ENCODE measurements at regions not wholly inside any gene's neighbourhood (a gene's known extent, or its start where the extent isn't known, plus 50 kb on each side); places are given as distances from the start of the nearest gene placed in this dataset.
"Not testable (repeated sequence)": the region's sequence is repeated elsewhere in the genome, so short reads cannot be mapped to it uniquely, and the experiment has no call there.

DNA sequence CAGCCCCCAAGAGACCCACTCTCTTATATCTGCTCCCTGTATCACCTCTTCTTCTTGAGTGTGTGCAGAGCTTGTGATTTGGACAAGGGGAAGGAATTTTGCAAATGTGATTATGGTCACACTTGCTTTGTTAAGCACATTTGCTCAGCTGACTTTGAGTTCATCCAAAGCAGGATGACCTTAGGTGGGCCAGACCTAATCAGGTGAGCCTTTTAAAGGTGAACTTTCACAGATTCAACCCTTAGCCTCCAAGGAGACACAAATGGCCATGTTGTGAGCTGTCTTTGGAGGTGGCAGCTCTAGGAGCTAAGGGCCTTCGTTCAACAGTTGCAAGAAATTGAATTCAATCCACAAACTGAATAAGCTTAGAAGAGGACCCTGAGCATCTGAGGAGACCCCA lies 147.8 kb downstream of the DEFB131A start:
- TF ChIP-seq TAF1 (IDR thresholded peaks at IDR 0.05; ENCODE audit: borderline replicate concordance, low read depth, low read length) (no peak), POLR2AphosphoS5 (IDR thresholded peaks at IDR 0.05; ENCODE audit: low read depth, low read length) (no peak), POLR2A (IDR thresholded peaks at IDR 0.05; ENCODE audit: low read depth, low read length) (no peak)
- no peak for DNase-seq (ENCODE audit: insufficient read length)
- FAIRE-seq = no peak

DNA sequence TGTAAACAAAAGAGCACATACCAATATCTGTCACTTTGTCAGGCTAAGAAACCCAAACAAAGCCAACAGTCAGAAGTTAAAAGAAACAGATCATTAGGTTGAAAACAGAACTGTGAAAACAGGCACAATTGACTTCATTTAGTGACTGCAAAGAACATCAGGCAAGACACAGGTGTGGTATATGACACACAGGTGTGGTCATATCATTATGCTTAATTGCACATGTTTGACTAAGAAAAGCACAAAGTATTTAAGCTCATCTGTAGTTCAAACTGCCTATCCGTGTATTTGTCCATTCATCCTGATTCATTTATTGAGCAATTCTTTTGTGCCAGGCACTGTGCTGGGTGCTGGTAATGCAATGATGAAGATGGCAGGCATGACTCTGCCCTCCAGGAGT lies 150.7 kb downstream of the DEFB131A start:
- DNase-seq (ENCODE audit: insufficient read length) = no peak
- no peak for FAIRE-seq
- TF ChIP-seq POLR2A (IDR thresholded peaks at IDR 0.05; ENCODE audit: low read depth, low read length) (no peak), TAF1 (IDR thresholded peaks at IDR 0.05; ENCODE audit: borderline replicate concordance, low read depth, low read length) (no peak), POLR2AphosphoS5 (IDR thresholded peaks at IDR 0.05; ENCODE audit: low read depth, low read length) (no peak)

DNA sequence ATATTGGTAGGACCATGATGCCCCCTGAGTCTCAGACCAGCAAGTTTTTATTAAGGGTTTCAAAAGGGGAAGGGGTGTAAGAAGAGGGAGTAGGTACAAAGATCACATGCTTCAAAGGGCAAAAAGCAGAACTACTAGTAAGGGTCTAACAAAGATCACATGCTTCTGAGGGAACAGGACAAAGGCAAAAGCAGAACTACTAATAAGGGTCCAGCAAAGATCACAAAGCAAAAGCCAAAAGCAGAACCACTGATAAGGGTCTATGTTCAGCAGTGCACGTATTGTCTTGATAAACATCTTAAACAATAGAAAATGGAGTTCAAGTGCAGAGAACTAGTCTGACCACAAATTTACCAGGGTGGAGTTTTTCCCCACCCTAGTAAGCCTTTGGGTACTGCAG lies 151.3 kb downstream of the DEFB131A start:
- DNase-seq (ENCODE audit: insufficient read length); FAIRE-seq: not testable (repeated sequence)

DNA sequence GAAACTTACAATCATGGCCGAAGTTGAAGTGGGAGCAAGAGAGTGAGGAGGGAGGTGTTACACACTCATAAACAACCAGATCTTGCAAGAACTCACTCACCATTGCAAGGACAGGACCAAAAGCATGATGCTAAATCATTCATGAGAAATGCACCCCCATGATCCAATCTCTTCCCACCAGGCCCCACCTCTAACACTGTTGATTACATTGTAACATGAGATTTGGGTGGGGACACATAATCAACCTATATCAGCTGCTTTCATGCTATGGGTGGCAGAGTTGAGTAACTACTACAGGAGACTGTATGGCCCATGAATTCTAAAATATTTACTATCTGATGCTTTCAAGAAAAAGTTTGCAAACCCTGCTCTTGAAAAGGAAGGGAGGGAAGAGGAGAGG lies 155.1 kb downstream of the DEFB131A start:
- no peak for TF ChIP-seq POLR2A (IDR thresholded peaks at IDR 0.05; ENCODE audit: low read depth, low read length)
- TF ChIP-seq TAF1 (IDR thresholded peaks at IDR 0.05; ENCODE audit: borderline replicate concordance, low read depth, low read length) = no peak
- no peak for TF ChIP-seq POLR2AphosphoS5 (IDR thresholded peaks at IDR 0.05; ENCODE audit: low read depth, low read length)
- FAIRE-seq (no peak), DNase-seq (ENCODE audit: insufficient read length) (no peak)

DNA sequence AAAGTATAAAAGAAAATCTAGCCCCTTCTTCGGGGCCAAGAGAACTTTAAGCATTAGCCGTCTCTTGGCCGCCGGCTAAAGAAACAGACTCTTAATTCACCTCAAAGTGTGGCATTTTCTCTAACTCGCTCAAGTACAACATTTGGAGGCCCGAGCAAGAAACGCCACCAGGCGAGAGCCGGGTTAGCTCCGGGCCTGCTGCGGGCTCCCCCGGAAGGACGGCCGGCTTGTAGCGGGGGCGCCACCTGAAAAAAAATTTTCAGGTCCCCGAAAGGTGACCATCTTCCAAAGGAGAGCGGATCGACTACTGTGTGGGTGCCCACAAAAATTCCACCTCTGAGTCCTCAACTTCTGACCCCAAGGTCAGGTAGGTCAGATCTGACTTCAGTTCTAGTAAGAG lies 156.0 kb downstream of the DEFB131A start:
- FAIRE-seq (no peak), DNase-seq (ENCODE audit: insufficient read length) (no peak)
- TF ChIP-seq TAF1 (IDR thresholded peaks at IDR 0.05; ENCODE audit: borderline replicate concordance, low read depth, low read length) (no peak), POLR2A (IDR thresholded peaks at IDR 0.05; ENCODE audit: low read depth, low read length) (no peak), POLR2AphosphoS5 (IDR thresholded peaks at IDR 0.05; ENCODE audit: low read depth, low read length) (no peak)

DNA sequence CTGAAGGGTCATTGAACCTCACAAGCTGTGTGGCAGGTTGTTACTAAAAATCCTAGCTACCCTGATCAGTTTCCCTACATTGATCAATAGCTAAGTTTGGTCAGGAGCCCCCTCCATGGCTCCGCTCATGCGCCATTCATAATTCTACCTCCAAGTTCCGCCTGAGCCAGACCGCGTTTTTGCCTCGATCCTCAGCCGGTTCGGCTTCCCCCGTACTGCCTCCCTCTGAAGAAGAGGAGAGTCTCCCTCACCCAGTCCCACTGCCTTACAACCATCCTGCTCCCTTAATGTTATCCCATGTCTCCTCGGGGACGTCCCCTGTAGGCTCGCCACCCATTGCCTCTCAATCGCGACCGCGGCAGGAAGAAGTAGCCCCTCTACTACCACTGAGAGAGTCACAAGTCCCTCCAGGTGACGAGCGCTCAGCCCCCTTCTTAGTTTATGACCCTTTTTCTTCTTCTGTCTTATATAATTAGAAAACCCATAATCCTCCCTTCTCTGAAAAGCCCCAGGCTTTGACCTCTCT lies 158.2 kb downstream of the DEFB131A start:
- no peak for FAIRE-seq
- TF ChIP-seq POLR2AphosphoS5 (IDR thresholded peaks at IDR 0.05; ENCODE audit: low read depth, low read length) (no peak), POLR2A (IDR thresholded peaks at IDR 0.05; ENCODE audit: low read depth, low read length) (no peak), TAF1 (IDR thresholded peaks at IDR 0.05; ENCODE audit: borderline replicate concordance, low read depth, low read length) (no peak)

DNA sequence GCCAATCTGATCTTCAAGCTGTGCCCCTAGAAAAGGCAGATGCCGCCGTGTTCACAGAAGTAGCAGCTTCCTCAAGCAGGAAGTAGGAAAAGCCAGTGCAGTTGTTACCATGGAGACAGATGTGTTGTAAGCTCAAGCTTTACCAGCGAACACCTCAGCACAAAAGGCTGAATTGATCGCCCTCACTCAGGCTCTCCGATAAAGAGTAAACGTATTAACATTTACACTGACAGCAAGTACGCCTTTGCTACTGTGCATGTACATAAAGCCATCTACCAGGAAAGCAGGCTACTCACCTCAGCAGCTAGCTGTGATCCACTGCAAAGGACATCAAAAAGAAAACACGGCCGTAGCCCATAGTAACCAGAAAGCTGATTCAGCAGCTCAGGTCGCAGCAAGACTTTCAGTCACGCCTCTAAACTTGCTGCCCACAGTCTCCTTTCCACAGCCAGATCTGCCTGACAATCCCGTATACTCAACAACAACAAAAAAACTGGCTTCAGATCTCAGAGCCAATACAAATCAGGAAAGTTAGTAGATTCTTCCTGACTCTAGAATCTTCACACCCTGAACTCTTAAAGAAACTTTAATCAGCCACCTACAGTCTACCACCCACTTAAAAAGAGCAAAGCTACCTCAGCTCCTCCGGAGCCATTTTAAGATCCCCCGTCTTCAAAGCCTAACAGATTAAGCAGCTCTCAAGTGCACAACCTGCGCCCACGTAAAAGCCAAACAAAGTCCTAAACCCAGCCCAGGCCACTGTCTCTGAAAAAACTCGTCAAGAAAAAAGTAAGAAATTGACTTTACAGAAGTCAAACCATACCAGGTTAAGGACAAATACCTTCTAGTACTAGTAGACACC lies 160.0 kb downstream of the DEFB131A start:
- not testable (repeated sequence) for DNase-seq (ENCODE audit: insufficient read length); FAIRE-seq

More for the DNA sequence above, 158.2 kb downstream of the DEFB131A start:
- DNase-seq (ENCODE audit: insufficient read length) = no peak

DNA sequence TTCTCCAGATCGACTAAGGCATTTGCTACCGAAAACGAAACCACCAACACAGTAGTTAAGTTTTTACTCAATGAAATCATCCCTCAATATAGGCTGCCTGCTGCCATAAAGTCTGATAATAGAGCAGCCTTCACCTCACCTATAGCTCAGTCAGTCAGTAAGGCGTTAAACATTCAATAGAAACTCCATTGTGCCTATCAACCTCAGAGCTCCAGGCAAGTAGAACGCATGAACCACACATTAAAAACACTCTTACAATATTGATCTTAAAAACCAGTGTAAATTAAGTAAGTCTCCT lies 160.6 kb downstream of the DEFB131A start:
- not testable (repeated sequence) for FAIRE-seq

DNA sequence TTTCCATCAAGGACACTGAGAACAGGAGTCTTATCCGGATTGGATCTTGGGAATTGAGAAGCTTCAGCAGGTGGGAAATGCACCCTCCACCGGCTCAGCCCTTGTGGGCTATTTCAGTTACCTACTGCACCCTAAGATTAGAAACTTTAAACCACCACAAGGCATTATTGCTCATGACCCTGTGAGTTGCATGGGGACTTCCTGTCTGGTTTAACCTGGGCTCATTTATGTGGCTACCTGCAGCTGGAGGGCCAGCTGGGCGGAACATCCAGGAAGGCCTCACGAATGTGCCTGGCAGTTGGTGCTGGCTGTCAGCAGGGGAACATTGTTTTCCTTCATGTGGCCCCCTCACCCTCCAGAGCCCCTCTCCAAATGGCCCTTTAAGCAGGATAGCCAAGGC lies 164.1 kb downstream of the DEFB131A start:
- FAIRE-seq = no peak
- no peak for TF ChIP-seq POLR2A (IDR thresholded peaks at IDR 0.05; ENCODE audit: low read depth, low read length)
- TF ChIP-seq POLR2AphosphoS5 (IDR thresholded peaks at IDR 0.05; ENCODE audit: low read depth, low read length) = no peak
- TF ChIP-seq TAF1 (IDR thresholded peaks at IDR 0.05; ENCODE audit: borderline replicate concordance, low read depth, low read length) = no peak
- DNase-seq (ENCODE audit: insufficient read length) = no peak

More for the DNA sequence above, 160.6 kb downstream of the DEFB131A start:
- DNase-seq (ENCODE audit: insufficient read length) = not testable (repeated sequence)

DNA sequence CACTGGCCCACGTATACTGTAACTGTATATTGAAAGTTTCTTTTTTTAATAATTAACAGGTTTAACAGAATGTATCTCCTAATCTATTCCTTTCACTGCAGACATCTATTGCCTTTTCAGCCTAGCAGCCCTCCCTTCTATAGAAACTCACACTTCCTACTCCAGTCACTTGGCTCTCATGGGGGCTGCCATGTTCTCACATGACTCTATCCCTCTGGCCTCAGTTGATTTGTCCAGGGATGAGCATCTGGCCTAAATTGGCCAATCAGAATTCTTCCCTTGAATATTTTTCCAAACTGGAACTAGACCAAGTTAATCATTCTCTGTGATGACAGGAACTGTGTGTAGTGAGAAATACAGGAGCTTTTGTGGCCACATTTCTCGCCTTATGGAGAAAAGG lies 166.1 kb downstream of the DEFB131A start:
- DNase-seq (ENCODE audit: insufficient read length); FAIRE-seq: not testable (repeated sequence)

DNA sequence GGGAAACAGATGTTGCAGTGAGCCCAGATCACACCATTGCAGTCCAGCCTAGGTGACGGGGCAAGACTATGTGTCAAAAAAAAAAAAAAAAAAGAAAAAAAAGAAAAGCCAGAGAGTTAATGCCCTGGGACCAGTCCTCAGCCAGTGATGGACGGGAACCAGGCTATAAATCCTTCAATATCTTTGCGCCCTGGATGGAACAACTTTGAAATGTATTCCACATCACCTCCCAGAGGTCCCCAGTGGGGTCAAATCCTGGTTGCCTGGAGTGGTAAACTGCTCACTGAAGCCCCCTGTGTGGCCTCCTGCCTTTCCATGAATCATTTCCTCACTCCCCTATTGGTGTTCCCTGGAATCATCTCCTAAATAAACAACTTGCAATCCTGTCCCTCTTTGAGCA lies 166.9 kb downstream of the DEFB131A start:
- TF ChIP-seq POLR2A (IDR thresholded peaks at IDR 0.05; ENCODE audit: low read depth, low read length) = no peak
- TF ChIP-seq TAF1 (IDR thresholded peaks at IDR 0.05; ENCODE audit: borderline replicate concordance, low read depth, low read length) = no peak
- TF ChIP-seq POLR2AphosphoS5 (IDR thresholded peaks at IDR 0.05; ENCODE audit: low read depth, low read length) = no peak
- FAIRE-seq = no peak
- DNase-seq (ENCODE audit: insufficient read length) = no peak

DNA sequence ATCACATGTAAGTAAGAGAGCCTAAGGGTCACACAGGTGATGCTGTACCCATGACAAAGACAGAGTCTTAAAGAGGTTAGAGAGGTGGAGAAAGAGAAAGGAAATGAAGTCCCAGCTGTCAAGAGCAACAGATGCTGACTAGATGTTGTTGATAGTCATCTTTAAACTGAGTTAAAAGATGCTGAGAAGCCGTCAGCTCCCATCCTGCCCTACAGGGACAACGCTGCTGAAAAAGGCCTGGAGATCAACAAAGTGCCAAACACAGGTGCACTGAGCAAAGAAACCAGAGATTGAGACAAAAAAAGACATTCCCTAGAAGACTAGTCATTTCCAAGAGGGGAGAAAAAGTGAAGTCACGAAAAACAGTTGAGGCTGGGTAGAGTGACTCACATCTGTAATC lies 145.0 kb upstream of the DRD5 start:
- FAIRE-seq; DNase-seq (ENCODE audit: insufficient read length): not testable (repeated sequence)

DNA sequence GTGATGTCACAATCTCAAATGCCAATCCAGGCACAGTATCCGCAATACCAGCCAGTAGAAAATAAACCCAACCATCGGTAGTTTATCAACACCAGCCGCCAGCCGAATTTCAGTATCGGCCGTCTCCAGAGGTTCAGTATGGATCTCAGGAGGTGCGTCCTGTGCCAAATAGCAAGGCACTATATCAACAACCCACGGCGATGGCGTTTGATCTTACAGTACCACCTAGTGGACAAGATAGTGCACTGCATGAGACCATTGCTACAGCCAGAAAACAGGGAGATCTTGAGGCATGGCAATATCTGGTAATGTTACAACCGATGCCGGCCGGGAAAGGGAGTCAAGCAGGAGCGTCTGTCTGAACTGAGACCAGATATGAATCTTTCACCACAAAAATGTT lies 121.8 kb upstream of the DRD5 start:
- FAIRE-seq; DNase-seq (ENCODE audit: insufficient read length): not testable (repeated sequence)

DNA sequence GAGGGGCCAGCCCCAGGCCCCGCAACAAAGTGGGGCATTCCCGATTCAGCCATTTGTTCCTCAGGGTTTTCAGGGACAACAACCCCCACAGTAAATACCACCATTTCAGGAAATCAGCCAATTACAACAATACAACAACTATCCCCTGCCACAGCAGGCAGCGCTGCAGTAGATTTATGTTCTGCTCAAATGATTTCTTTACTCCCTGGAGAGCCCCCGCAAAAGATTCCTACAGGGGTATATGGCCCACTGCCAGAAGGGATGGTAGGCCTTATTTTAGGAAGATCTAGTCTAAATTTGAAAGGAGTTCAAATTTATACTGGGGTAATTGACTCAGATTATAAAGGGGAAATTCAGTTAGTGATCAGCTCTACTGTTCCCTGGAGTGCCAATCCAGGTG lies 120.5 kb upstream of the DRD5 start:
- not testable (repeated sequence) for DNase-seq (ENCODE audit: insufficient read length); FAIRE-seq

DNA sequence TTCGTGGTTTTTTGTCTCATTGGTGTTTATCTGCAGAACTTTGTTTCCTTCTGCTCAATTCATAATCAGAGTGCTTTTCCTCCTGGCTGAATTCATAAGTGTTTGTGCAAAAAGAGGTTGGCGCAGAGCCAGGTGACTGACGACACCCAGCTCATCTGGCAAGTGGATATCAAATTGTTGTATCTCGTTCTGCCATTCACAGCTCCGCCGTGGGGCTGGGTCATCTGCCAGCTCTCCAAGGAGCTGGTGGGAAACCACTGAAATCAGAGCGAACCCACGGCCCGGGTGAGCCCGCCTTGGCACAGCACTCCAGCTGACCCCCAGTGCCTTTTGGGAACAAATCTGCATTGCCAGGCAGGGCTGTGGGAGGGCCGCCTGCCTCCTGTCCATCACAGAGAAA lies 110.7 kb upstream of the DRD5 start:
- not testable (repeated sequence) for DNase-seq (ENCODE audit: insufficient read length); FAIRE-seq

DNA sequence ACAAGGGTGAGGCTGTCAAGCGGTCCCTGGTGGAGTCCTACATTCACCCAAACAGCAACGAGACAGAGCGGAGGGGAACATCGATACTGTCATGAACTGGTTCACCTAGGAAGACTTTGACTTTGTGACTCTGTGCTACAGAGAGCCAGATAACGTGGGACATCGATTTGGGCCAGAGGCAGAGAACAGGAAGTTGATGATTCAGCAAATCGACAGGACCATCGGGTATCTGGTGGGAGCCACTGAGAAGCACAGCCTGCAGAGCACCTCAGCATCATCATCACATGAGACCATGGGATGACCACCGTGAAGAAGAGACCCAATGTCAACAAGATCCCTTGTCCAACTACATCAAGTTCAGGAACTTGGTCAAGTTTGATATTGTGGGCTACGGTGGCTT lies 104.1 kb upstream of the DRD5 start:
- not testable (repeated sequence) for DNase-seq (ENCODE audit: insufficient read length); FAIRE-seq

Measured in GM12892 (cell line).